Parathyroid adenoma (tissue), 2 donors: ENCODE measurements at regions not wholly inside any gene's neighbourhood (a gene's known extent, or its start where the extent isn't known, plus 50 kb on each side); places are given as distances from the start of the nearest gene placed in this dataset.

ENCODE experiments used
- H2AFZ ChIP-seq: fragments of 300-600 bp; sonication (generic); one replicate; pipeline ENCODE4 v1.7.0; 2017; ENCODE audit warnings: antibody characterized with exemption, mild to moderate bottlenecking
- H3K27ac ChIP-seq: fragments of 300-600 bp; sonication (generic); one replicate; pipeline ENCODE4 v1.7.0; 2017
- H3K27me3 ChIP-seq: fragments of 300-600 bp; sonication (generic); one replicate; pipeline ENCODE4 v1.7.0; 2017; ENCODE audit warnings: low read length; ENCODE audit not compliant: control insufficient read depth, insufficient read depth
- H3K36me3 ChIP-seq: fragments of 300-600 bp; sonication (generic); one replicate; pipeline ENCODE4 v1.7.0; 2017; ENCODE audit warnings: low read length; ENCODE audit not compliant: control insufficient read depth, insufficient read depth
- H3K4me1 ChIP-seq: fragments of 300-600 bp; sonication (generic); one replicate; pipeline ENCODE4 v1.7.0; 2017; ENCODE audit warnings: control low read depth
- H3K4me2 ChIP-seq: fragments of 300-600 bp; sonication (generic); one replicate; pipeline ENCODE4 v1.7.0; 2017; ENCODE audit warnings: low read length
- H3K4me3 ChIP-seq: fragments of 300-600 bp; sonication (generic); one replicate; pipeline ENCODE4 v1.7.0; 2017; ENCODE audit warnings: low read depth, low read length
- H3K79me2 ChIP-seq: fragments of 300-600 bp; sonication (generic); one replicate; pipeline ENCODE4 v1.7.0; 2017; ENCODE audit warnings: control low read depth
- H3K9ac ChIP-seq: fragments of 300-600 bp; sonication (generic); one replicate; pipeline ENCODE4 v1.7.0; 2017; ENCODE audit warnings: mild to moderate bottlenecking
- H3K9me3 ChIP-seq: fragments of 300-600 bp; sonication (generic); one replicate; pipeline ENCODE4 v1.7.0; 2017; ENCODE audit warnings: low read length; ENCODE audit not compliant: control insufficient read depth
- CTCF ChIP-seq: fragments of 300-600 bp; sonication (generic); IDR thresholded peaks from one replicate; pipeline ENCODE4 v1.7.0; 2017; ENCODE audit warnings: antibody characterized with exemption, mild to moderate bottlenecking
- donor health status: primary hyperparathyroidism.

DNA sequence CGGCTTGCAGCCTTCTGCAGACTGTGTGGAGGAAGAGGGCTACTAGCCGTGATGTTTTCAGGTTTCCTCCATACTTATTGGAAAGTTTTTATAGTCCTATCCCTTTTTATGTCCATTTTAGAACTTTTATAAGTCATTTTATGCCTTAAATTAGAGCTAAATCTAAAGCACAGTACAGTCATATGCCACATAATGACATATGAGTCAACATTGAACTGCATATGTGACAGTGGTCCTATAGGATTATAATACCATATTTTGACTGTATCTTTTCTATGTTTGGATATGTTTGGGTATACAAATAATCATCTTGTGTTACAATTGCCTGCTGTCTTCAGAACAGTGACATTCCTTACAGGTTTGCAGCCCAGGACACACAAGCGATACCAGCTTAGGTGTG is 200.2 kb downstream of the SPRY1 start:
- H3K9me3 ChIP-seq = no peaks in the 10 kb centered on the region
- no peak overlapping the region for H3K4me3 ChIP-seq
- H3K36me3 ChIP-seq = no peaks in the 10 kb centered on the region
- H3K9ac ChIP-seq = no peak overlapping the region
- no peaks in the 10 kb centered on the region for H3K4me1 ChIP-seq
- H3K4me2 ChIP-seq = no peak overlapping the region
- H3K27ac ChIP-seq = no peak overlapping the region
- H3K27me3 ChIP-seq = no peaks in the 10 kb centered on the region
- no peak overlapping the region for H2AFZ ChIP-seq
- no peak for TF ChIP-seq CTCF
- H3K79me2 ChIP-seq = no peaks in the 10 kb centered on the region

- no peak for TF ChIP-seq CTCF
- Histone ChIP-seq H3K4me2 (no peak overlapping the region), H3K4me3 (no peak overlapping the region), H3K79me2 (no peaks in the 10 kb centered on the region), H3K27ac (no peak overlapping the region), H3K9ac (no peak overlapping the region), H3K27me3 (no peaks in the 10 kb centered on the region), H2AFZ (no peak overlapping the region), H3K36me3 (no peaks in the 10 kb centered on the region), H3K4me1 (no peaks in the 10 kb centered on the region), H3K9me3 (no peaks in the 10 kb centered on the region)
Observed at GRCh38 chr4:123597586-123597985, 201.0 kb downstream of the SPRY1 start.

DNA sequence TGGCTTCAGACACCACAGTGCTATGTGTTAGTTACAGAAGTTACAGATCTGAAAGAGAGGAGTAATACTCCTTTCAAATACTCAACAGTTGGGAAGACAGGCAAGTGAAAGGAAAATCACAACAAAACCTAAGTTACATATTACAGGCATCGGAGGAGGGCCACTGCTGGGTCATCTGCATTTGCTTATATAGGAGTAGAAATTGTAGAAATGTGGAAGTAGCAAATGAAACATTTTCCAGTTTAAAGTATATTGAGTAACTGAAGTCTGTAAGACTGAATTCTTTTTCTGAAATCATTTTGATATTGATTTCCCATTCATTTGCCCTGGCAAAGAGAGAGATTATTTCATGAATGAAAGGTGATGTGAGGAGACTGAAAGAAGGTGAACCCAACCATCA is 201.7 kb downstream of the SPRY1 start:
- no peaks in the 10 kb centered on the region for H3K4me1 ChIP-seq
- no peak for TF ChIP-seq CTCF
- H3K79me2 ChIP-seq = no peaks in the 10 kb centered on the region
- no peaks in the 10 kb centered on the region for H3K9me3 ChIP-seq
- no peak overlapping the region for H3K9ac ChIP-seq
- H3K36me3 ChIP-seq = no peaks in the 10 kb centered on the region
- no peak overlapping the region for H2AFZ ChIP-seq
- no peaks in the 10 kb centered on the region for H3K27me3 ChIP-seq
- H3K4me3 ChIP-seq = no peak overlapping the region
- no peak overlapping the region for H3K4me2 ChIP-seq
- H3K27ac ChIP-seq = no peak overlapping the region

DNA sequence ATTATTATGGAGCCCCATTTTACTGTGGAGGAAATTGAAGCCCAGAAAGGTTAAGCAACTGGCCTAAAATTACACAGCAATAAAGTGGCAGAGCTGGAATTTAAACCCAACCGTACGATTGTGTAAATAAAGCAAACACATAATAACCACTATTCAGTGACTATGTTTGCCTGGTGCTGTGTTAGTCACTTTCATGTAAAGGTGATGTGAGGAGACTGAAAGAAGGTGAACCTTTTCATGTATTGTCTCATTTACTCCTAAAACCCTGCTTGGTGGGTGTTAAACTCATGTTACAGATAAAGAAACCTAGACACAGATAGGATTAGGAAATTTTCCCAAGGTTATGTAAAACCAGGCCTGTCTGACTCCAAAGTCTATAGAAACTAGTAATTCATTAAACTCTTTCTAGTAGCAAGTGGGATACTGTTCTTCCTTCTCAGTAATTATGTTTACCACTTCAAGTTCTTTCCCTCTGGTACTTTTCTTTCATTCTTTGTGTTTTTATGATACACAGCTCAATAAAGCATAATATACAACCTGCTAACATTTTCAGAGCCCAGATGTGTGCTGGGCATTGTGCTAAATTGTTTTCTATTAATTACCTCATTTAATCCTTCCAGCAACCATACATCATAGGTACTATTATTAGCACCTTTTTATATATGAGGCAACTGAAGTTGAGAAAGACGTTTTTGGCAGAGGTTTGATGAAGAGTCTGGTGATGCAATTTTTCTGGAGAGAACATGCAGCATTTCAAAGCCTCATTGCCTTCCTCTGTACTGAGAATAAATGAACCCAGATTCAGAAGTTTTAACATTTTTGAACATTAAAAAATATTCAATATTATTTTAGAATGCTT is 202.7 kb downstream of the SPRY1 start:
- H3K36me3 ChIP-seq = no peaks in the 10 kb centered on the region
- no peaks in the 10 kb centered on the region for H3K4me1 ChIP-seq
- H3K79me2 ChIP-seq = no peaks in the 10 kb centered on the region
- H3K27ac ChIP-seq = no peak overlapping the region
- no peak overlapping the region for H2AFZ ChIP-seq
- H3K27me3 ChIP-seq = no peaks in the 10 kb centered on the region
- no peaks in the 10 kb centered on the region for H3K9me3 ChIP-seq
- H3K4me3 ChIP-seq = no peak overlapping the region
- no peak overlapping the region for H3K4me2 ChIP-seq
- no peak for TF ChIP-seq CTCF
- no peak overlapping the region for H3K9ac ChIP-seq
